Esophagus muscularis mucosa (tissue), 3 donors: ENCODE measurements at regions not wholly inside any gene's neighbourhood (a gene's known extent, or its start where the extent isn't known, plus 50 kb on each side); places are given as distances from the start of the nearest gene placed in this dataset.

ENCODE experiments used
- CTCF ChIP-seq, 3 experiments: fragments of 200-600 bp in 2 of 3; fragments of 450-650 bp in 1 of 3; sonication (generic) in 2 of 3; IDR thresholded peaks; one replicate each; pipeline ENCODE4 v1.5.1; 2017 to 2019; ENCODE audit warnings: antibody characterized with exemption in 3 of 3, mild to moderate bottlenecking in 2 of 3, moderate library complexity in 1 of 3
- POLR2AphosphoS5 ChIP-seq, 2 donors: sonication (generic); formaldehyde crosslinking; IDR thresholded peaks; one replicate each; pipeline ENCODE4 v1.6.1; 2017; ENCODE audit warnings: antibody characterized with exemption in 2 of 2

GRCh38 chr14:23863836-23864235 is 89.7 kb upstream of the DHRS4 start:
- TF ChIP-seq POLR2AphosphoS5 (IDR thresholded peaks at IDR 0.05), result no peak
- no peak for TF ChIP-seq CTCF (IDR thresholded peaks at IDR 0.05)
